HG03575 (cell line): ENCODE measurements at regions not wholly inside any gene's neighbourhood (a gene's known extent, or its start where the extent isn't known, plus 50 kb on each side); places are given as distances from the start of the nearest gene placed in this dataset.

ENCODE experiments used
- ATAC-seq: cut with Tn5 transposase; IDR thresholded peaks from one replicate; pipeline ENCODE4 v1.9.1; 2021; ENCODE audit not compliant: unreplicated experiment, insufficient number of reproducible peaks, low FRiP score; ENCODE audit errors: extremely low read depth

DNA sequence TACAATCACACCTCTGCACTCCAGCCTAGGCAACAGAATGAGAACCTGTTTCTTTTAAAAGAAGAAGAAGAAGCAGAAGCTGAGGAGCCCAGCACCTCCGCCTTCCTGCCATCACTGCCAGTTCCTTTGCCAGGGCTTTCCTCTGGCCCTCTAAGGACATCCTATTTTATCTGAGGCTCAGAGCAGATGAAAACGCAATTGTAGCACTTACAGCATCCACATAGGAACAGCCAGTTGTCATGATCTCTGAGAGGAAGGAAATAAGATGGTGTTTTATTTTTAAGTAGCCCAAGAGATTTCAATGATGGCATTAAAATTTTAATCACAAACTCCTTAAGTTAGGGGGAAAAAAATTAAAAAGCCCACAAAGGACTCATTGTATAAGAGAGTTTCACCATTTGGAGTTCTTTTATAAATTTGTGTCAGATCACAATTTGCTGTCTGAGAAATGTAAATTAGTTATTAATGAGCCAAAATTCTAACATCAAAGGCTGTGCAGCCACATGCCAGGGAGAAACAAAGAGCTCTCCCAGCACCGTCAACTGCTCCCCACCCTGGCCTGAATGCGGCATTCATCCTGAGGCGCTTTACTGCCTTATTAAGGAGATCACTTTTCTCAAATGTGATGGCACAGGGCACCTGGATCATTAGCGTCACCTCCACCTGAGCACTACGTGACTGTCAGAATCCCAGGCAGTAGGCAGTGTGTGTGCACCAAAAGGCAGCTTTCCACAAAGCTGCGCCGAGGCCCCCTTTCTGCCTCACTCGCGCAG is 393.0 kb downstream of the FOXO1 start:
- no peak for ATAC-seq

DNA sequence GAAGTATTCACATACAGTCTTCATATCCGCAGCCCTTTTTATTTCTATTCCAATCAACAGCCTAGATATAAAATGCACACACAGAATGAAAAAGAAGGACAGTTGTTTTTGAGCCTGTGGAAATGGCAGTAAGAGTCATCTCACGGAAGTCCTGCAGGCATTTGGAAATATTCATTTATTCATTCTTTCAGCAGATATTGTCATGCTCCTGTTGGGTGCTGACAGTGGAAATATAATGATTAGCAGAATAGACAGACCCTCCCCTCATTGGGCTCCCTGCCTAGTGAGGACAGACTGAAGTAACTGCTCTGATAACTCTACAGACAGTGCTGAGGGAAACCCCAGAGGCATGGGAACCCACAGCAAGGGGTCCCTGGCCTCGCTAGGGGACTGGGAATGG is 392.3 kb downstream of the FOXO1 start:
- no peak for ATAC-seq

DNA sequence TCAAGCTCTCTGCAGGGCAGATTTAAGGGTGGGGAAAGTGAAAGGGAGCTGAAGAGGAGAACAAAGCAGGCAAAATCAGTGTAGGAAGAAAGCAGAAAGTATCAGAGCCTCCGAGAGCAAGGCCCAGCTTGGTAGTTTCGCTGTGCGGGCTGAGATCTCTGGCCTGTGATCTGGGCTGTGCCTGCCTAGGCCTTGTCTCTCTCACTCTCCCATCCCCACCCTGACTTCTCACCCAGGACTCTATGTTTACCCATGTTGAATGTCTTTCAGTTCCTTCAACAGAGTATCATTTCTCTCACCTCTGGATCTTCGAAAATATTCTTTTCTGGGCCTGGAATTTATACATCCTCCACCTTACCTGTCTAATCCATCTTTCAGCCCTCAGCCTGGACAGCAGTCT is 391.3 kb downstream of the FOXO1 start:
- ATAC-seq = no peak

DNA sequence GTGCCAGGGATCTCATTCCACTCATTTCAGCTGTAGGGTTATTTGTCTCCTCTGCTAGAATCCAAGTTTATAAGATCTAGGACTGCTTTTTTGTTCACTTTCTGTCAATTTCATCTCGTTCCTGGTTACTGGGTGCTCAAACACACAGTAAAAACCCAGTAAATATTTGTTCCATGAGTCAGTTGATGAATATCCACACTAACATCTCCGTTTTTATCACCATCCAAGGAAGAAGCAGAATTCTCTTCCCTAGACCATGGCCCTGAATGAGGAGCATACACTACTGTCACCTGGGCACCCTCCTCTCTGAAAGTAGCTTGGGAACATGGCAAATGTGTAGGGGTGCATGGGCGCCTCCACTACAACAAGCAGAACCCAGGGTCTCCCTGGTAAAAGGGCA is 390.8 kb downstream of the FOXO1 start:
- ATAC-seq = no peak

DNA sequence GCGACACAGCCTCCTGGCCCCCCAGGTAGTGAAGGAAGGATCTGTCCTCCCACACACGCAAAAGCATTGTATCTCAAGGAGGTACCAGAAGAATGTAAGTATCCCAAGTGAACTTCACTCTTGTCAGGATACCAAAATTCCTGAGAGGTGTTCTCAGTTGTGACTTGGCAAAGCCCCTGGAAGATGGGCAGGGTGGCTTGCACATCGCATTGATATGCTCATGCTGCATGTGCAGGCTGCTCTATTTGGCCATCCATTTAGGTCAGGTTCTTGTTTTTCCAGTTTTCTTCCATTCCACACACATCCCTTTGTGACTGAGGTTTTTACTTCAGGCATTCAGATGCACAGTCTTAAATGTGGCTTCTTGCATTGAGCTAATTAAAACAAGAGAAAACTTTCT is 382.8 kb downstream of the FOXO1 start:
- ATAC-seq = no peak

DNA sequence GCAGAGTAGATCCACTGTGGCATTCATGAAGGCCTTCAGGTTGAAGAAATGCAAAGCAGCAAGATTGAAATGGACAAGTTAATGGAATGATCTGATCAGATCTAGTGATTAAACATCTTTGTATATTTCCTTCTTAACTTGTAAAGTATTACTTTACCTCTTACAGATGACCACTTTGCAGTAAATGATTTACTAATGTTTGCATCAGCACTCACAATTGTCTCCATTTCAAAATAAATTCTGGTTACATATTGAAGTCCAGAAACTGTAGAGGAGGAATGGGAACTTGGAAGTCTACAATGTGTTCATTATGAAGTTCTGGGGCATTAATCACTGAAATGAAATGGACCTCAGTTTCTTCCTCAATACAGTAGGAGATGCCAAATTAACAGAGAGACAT is 380.8 kb downstream of the FOXO1 start:
- ATAC-seq = no peak

DNA sequence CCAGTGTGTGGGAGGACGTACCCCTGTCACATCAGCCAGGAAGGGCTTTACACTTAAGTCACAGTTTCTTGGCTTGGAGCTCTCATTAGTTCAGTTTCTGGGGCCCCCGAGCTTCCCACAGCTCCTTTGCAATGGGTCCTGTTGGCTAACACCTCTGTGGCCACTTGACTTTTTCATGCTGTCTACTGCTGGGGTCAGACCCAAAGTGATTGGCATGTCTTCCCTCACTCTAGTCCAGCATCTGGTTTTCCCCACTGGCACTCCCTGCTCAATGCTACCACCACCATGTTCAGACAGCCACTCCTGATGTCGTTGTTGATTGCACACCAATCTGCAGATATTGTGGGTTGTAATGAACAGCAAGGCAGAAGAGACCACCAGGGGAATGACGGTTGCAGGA is 379.0 kb downstream of the FOXO1 start:
- ATAC-seq = no peak

DNA sequence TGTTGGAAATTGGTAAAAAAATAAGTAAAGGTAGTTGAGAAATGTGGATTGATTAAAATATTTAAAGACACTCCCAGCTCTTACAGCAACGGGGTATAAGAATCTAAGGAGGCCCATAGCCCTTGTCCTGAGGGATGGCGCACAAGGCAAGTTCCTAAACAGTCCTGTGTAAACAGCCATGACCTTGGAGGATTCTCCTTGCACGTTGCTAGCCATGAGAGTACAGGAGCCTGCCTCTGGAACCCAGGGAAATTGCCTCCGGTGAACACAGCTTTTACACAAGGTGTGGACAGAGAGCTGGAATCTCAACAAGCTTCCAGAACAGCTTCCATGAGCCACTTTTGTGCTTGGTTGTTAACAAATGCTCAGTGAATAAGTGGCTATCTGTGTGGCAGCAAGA is 378.2 kb downstream of the FOXO1 start:
- ATAC-seq = no peak

DNA sequence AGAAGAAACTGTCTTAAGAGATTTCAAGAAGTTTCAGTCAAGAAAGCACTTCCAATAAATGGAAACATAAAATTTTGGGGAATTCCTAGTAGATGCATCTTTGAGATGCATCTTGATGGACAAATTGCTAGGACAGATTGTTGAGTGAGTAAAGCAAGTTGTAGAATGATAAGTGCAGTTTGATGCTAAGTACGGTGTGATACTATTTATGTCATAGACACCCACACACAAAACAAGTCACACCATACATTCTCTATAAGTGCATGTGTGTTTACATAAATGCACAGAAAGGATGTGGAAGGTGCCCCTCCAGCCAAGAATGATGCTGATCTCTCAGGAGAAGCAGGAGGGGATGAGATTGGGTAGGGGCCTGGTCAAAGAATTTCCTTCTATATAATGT is 375.7 kb downstream of the FOXO1 start:
- no peak for ATAC-seq

DNA sequence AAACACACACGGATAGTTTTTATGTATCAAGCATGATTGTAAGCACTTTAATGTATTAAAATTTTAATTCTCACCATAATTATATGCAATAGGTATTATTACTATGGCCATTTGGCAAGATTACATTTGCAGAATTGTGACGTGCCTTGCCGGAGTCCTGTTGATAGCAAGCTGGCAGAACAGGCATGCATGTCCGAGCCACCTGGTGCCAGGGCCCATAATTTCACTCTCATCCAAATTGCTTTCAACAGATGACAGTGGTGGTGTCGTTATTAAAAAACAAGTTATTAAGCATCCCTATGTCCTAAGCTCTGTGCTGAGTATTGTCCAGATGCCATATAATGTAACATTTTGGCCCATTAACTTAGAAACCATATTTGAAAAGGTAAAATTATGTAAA is 374.3 kb downstream of the FOXO1 start:
- no peak for ATAC-seq

DNA sequence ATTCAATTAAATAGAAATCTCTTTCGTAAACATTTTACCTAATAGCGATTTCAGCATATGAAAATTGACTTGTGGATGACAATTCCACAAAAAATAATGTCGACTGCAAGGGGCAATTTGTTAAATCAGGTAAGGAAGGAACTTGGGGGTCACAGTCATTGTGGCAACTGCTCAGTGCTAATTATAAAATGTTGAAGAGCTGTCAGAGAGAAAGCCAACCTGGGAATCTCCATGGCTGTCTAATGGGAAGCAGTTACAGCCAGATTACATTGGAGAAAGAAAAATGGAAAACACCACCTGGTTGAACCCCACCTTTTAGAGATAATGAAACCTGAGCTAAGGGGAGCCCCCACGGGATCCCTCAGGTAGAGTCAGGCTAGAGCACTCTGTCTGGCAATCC is 373.9 kb downstream of the FOXO1 start:
- ATAC-seq = no peak

DNA sequence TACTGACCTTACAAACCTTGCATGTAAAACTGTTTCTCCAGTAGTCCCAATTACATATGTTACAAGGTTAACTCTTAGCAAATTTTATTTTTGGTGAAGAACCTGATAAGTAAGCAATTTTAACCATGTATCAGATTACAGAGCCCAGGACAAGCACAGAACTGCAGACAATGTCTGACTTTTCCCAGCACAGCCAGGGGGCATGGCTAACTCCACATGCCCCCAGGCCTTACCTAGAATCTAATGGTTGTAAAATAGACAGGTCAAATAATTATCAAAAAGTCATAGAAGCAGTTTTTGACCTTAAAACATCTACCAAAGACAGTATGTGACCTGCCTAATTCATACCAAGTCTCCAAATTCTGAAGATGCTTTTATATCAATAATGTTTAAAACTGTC is 364.1 kb downstream of the FOXO1 start:
- ATAC-seq = no peak

DNA sequence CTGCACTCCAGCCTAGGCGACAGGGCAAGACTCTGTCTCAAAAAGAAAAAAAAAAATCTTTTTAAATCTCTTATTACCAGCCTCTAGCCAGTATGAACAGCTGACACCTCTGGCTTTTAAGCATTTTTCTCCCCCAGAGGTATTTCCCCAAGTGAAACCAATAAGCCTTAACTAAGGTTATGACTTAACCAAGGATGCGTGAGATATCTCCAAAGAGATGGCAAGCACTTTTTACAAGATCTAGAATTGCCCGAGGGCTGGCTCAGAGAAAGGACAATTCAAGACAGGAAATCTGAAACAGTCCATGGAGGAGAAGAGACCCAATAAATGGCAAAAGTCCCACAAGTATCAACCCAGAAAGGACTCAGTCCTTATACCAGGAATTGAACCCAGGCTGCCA is 362.1 kb downstream of the FOXO1 start:
- no peak for ATAC-seq

DNA sequence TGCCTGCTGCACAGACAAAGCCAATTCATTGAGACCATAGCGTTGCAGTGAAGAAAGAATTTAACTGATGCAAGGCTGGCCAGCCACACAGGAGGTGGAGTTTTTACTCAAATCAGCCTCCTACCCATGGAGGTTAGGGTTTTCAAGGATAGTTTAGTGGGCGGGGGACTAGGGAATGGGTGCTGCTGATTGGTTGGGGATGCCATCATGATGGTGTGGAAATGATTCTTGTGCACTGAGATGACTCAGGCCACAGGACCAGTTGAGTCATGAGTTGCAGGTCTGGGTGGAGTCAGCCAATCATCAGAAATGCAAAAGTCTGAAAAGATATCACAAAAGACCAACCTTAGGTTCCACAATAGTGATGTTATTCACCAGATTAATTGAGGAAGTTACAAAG is 359.6 kb downstream of the FOXO1 start:
- ATAC-seq = no peak

DNA sequence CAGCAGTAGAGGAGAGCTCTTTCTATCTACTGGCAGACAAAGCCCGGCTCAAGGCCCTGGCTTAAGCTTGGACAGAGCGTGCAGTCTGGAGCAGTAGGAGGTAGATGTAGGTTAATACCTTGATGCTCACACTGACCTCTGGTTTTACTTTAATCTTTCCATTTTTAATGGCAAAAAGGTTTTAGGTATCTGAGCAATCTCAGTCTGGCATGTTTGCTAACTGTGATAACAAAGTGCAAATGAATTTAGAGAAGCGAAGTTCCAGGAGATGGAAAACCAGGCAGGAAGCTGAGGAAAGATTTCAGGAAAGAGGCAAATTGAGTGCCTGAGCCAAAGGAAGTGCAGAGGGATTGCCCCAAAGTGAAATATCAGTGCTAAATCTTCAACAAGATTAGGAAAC is 356.6 kb downstream of the FOXO1 start:
- ATAC-seq = no peak

DNA sequence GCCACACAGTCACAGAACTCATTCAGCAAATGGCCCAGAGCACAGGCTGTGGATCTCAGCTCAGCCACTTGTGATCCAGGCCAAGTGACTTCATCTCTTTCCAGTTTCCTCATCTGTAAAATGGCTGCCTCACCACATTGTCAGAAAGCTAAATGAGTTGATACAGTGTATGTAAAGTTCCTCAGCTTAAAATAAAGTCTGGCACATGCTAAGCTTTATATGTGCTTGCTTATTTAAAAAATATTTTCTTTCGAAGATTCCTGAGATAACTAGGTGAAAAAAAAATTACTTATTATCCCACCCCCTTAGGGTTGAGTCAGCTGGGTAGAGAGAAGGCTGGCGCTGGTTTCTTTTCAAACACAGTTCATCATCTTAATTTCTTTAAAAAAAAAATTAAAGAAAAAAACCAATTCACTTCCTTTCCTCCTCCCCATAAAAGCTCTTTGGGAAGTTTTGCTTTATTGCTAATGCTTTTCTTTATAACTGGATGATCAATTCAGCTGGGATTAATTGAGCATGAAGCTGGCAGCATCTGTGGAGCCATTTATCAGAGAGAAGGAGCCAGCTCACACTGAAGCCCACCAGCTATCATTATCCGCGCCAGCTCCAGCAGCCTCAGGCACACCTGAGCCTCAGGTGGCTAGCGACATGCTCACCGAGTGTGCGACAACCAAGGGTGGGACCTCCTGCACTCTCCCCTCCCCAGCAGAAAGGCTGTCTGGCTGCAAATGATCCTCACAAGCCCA is 354.9 kb downstream of the FOXO1 start:
- ATAC-seq = no peak

DNA sequence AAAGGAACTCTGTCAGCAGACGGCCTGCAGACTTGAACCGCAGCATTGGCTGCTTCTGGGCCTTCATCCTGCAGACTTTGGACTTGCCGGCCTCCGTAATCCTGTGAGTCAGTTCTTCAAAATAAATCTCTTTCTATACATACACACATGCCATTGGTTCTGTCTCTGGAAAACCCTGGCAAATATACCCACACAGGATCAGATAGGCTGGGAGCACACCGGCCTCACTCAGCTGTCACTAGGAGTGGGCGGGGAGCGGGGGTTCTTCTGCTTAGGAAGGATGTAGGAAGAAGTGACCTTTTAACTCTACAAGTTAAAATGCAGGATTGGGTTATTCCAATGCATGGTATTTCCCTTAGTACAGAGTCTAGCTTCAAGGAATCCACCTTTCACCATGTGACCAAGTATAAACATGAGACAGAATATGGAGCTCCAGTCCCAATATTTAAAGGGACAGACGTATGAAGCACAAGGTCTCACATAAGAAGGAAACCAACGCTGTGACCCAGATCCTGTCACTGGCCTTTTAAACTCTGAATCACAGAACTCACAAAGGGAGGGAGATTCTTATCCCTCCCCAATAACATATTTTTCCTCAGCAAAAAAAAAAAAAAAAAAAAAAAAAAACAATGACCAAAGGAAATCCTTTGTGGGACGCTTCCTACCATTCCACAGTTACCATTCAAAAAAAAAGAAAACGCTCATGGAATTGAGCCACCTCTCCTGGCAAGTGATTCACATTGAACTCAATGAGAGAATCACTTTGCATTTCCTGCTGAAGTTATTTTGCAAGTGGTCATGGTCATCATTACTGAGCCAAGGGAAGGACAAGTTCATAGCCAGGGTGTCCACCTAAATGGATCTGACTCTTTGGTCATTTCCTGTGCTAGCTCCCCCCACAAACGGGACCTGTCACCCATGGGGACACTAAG is 352.9 kb downstream of the FOXO1 start:
- ATAC-seq = no peak

DNA sequence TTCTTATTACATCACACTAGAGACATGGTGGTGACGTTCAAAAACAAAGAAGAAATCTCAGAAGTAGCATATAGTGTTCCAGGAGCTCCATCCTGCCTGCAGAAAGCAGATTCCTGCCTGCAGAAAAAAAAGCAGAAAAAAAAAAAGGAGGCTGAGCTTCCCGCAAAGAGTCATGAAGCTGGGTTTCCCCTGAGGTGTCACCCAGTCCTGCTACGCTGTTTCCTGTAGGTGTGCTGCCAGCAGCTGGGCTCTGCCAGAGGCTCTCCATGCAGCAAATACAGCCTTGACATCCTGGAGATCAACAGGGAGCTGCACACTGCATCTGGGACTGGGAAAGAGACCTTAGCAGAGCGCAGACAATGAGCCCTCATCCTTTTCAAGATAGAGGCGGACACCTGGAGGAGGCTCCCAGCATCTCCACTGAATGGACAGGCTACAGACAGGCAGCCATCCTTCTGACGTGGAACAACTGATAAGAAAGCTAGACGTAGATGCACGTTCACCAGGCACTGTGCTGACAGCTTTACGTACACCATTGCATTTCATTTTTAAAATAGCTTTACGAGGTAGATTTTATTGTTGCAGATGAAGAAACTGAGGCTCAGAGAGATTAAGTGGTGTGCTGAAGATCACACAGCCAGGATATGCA is 350.9 kb downstream of the FOXO1 start:
- ATAC-seq = no peak

DNA sequence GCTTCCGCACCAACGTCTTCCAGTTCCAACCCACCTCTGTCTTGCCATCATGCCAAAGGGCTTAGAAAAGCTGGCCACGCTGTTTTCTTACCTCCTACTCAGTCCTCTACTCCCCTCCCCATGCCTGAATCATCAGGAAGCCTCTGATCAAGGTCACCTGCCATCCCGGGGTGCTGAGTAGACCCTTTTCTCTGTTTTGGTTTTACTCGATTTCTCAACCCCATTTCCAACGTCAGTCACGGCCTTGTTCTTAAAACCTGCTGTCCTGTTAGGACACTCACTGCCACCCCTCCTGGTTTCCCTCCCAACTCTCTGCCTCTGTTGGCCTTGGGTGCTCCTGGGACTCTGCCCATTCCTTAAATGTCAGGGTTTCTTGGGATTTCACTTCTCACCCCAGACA is 350.1 kb downstream of the FOXO1 start:
- ATAC-seq = no peak
